H9 (cell line): ENCODE measurements at regions not wholly inside any gene's neighbourhood (a gene's known extent, or its start where the extent isn't known, plus 50 kb on each side); places are given as distances from the start of the nearest gene placed in this dataset.

Experiments
- DNase-seq: peaks from one replicate; pipeline ENCODE4 v3.0.0-alpha.2; 2017
- H2AFZ ChIP-seq: one replicate; pipeline ENCODE4 v1.6.1; 2013; ENCODE audit warnings: mild to moderate bottlenecking, low read length, control low read depth, moderate library complexity
- H2AK5ac ChIP-seq: 2 replicates; pipeline ENCODE4 v1.6.1; 2013; ENCODE audit warnings: low read length, control low read depth, mixed read lengths; ENCODE audit not compliant: insufficient read length
- H2BK120ac ChIP-seq: one replicate; pipeline ENCODE4 v1.6.1; 2013; ENCODE audit warnings: low read depth, mild to moderate bottlenecking, low read length, control low read depth, inconsistent platforms; ENCODE audit not compliant: poor library complexity, severe bottlenecking
- H2BK12ac ChIP-seq: 2 replicates; pipeline ENCODE4 v1.6.1; 2013; ENCODE audit warnings: low read length, control low read depth, mixed read lengths, low read depth; ENCODE audit not compliant: insufficient read length
- H2BK15ac ChIP-seq: 2 replicates; pipeline ENCODE4 v1.6.1; 2013; ENCODE audit warnings: low read depth, low read length, control low read depth
- H2BK20ac ChIP-seq: one replicate; pipeline ENCODE4 v1.6.1; 2013; ENCODE audit warnings: low read depth, mild to moderate bottlenecking, low read length, control low read depth, inconsistent platforms; ENCODE audit not compliant: poor library complexity, severe bottlenecking
- H2BK5ac ChIP-seq: 2 replicates; pipeline ENCODE4 v1.6.1; 2013; ENCODE audit warnings: low read length, control low read depth, mixed read lengths; ENCODE audit not compliant: insufficient read length
- H3K14ac ChIP-seq: 2 replicates; pipeline ENCODE4 v1.6.1; 2013; ENCODE audit warnings: low read length, control low read depth; ENCODE audit not compliant: insufficient read depth
- H3K18ac ChIP-seq: 2 replicates; pipeline ENCODE4 v1.6.1; 2013; ENCODE audit warnings: low read depth, mild to moderate bottlenecking, mixed read lengths, low read length, control low read depth; ENCODE audit not compliant: insufficient read length
- H3K23ac ChIP-seq: 2 replicates; pipeline ENCODE4 v1.6.1; 2013; ENCODE audit warnings: low read length, control low read depth, mixed read lengths, low read depth; ENCODE audit not compliant: insufficient read length
- H3K23me2 ChIP-seq: 2 replicates; pipeline ENCODE4 v1.6.1; 2013; ENCODE audit warnings: low read depth, mild to moderate bottlenecking, mixed read lengths, low read length, control low read depth; ENCODE audit not compliant: insufficient read length, poor library complexity, severe bottlenecking
- H3K27ac ChIP-seq: 2 replicates; pipeline ENCODE4 v1.5.1; 2013; ENCODE audit warnings: low read length, control low read depth, mixed read lengths, low read depth; ENCODE audit not compliant: insufficient read length
- H3K27me3 ChIP-seq: 2 replicates; pipeline ENCODE4 v1.6.1; 2013; ENCODE audit warnings: low read length, control low read depth, inconsistent platforms; ENCODE audit not compliant: insufficient read depth
- H3K4ac ChIP-seq: 2 replicates; pipeline ENCODE4 v1.6.1; 2013; ENCODE audit warnings: low read depth, mild to moderate bottlenecking, control low read depth, inconsistent platforms, low read length, moderate library complexity
- H3K4me1 ChIP-seq: 2 replicates; pipeline ENCODE4 v1.6.1; 2013; ENCODE audit warnings: low read length, control low read depth, inconsistent platforms; ENCODE audit not compliant: insufficient read depth
- H3K4me2 ChIP-seq: 2 replicates; pipeline ENCODE4 v1.6.1; 2013; ENCODE audit warnings: low read length, control low read depth, mixed read lengths; ENCODE audit not compliant: insufficient read length, insufficient read depth
- H3K56ac ChIP-seq: 2 replicates; pipeline ENCODE4 v1.6.1; 2013; ENCODE audit warnings: low read depth, mild to moderate bottlenecking, mixed read lengths, low read length, control low read depth; ENCODE audit not compliant: insufficient read length
- H3K79me1 ChIP-seq: 2 replicates; pipeline ENCODE4 v1.6.1; 2013; ENCODE audit warnings: low read depth, mild to moderate bottlenecking, moderate library complexity, low read length, control low read depth, inconsistent platforms; ENCODE audit not compliant: insufficient read depth, poor library complexity, severe bottlenecking
- H3K79me2 ChIP-seq: 2 replicates; pipeline ENCODE4 v1.6.1; 2013; ENCODE audit warnings: low read length, control low read depth, inconsistent platforms; ENCODE audit not compliant: insufficient read depth
- H3K9ac ChIP-seq: 2 replicates; pipeline ENCODE4 v1.6.1; 2013; ENCODE audit warnings: low read length, control low read depth, mixed read lengths; ENCODE audit not compliant: insufficient read length; ENCODE audit errors: extremely low read depth
- H3K9me3 ChIP-seq: one replicate; pipeline ENCODE4 v1.6.1; 2013; ENCODE audit warnings: low read depth, low read length, inconsistent platforms; ENCODE audit not compliant: control insufficient read depth
- H3T11ph ChIP-seq: one replicate; pipeline ENCODE4 v1.6.1; 2013; ENCODE audit warnings: mild to moderate bottlenecking, low read length, control low read depth, inconsistent platforms
- H4K20me1 ChIP-seq: one replicate; pipeline ENCODE4 v1.6.1; 2013; ENCODE audit not compliant: control insufficient read depth, insufficient read length, insufficient read depth
- H4K5ac ChIP-seq: 2 replicates; pipeline ENCODE4 v1.6.1; 2013; ENCODE audit warnings: low read depth, mild to moderate bottlenecking, mixed read lengths, low read length, control low read depth; ENCODE audit not compliant: insufficient read length
- H4K8ac ChIP-seq: replicated peaks from 2 replicates; pipeline ENCODE4 v1.6.1; 2013; ENCODE audit warnings: low read length, control low read depth, mixed read lengths, low read depth; ENCODE audit not compliant: insufficient read length
- H4K91ac ChIP-seq: 2 replicates; pipeline ENCODE4 v1.6.1; 2013; ENCODE audit warnings: low read depth, mild to moderate bottlenecking, moderate library complexity, mixed read lengths, low read length, control low read depth; ENCODE audit not compliant: insufficient read length
- H3K27ac Mint-ChIP-seq, 3 experiments: 2 replicates in 2 of 3; 3 replicates in 1 of 3; pipeline ENCODE4 v1.8.0; 2020 to 2021; ENCODE audit warnings: mixed read lengths in 3 of 3, mild to moderate bottlenecking in 1 of 3, moderate library complexity in 1 of 3
- H3K27me3 Mint-ChIP-seq: 2 replicates; pipeline ENCODE4 v1.8.0; 2021; ENCODE audit warnings: low read depth, mild to moderate bottlenecking, moderate library complexity, mixed read lengths
- H3K36me3 Mint-ChIP-seq, 3 experiments: 2 replicates in 2 of 3; 3 replicates in 1 of 3; pipeline ENCODE4 v1.8.0; 2020 to 2021; ENCODE audit warnings: low read depth in 3 of 3, mixed read lengths in 3 of 3; ENCODE audit not compliant: insufficient read depth in 1 of 3
- H3K4me1 Mint-ChIP-seq, 2 experiments: 2 replicates each; pipeline ENCODE4 v1.8.0; 2020; ENCODE audit warnings: mixed read lengths in 2 of 2
- H3K4me3 Mint-ChIP-seq, 2 experiments: 2 replicates in 1 of 2; 3 replicates in 1 of 2; pipeline ENCODE4 v1.8.0; 2020 to 2021; ENCODE audit warnings: mild to moderate bottlenecking in 2 of 2, mixed read lengths in 2 of 2, moderate library complexity in 1 of 2
- H3K9me3 Mint-ChIP-seq, 2 experiments: 2 replicates in 1 of 2; 3 replicates in 1 of 2; pipeline ENCODE4 v1.8.0; 2020; ENCODE audit warnings: mild to moderate bottlenecking in 2 of 2, mixed read lengths in 2 of 2, moderate library complexity in 1 of 2
- CTCF ChIP-seq: fragments of 200-600 bp; sonication (generic); conservative IDR thresholded peaks from 3 replicates; pipeline ENCODE4 v1.8.0; 2021; ENCODE audit warnings: antibody characterized with exemption, mild to moderate bottlenecking
- WGBS: extraction: QIAGEN DNeasy Blood & Tissue Kit; methylation state at CpG from one replicate; pipeline ENCODE4 v1.1.7; 2013; ENCODE audit warnings: missing lambda C conversion rate, low lambda C conversion rate, mixed read lengths; ENCODE audit not compliant: insufficient read length; ENCODE audit errors: extremely low coverage; 5-methylcytosine and 5-hydroxymethylcytosine counted together

DNA sequence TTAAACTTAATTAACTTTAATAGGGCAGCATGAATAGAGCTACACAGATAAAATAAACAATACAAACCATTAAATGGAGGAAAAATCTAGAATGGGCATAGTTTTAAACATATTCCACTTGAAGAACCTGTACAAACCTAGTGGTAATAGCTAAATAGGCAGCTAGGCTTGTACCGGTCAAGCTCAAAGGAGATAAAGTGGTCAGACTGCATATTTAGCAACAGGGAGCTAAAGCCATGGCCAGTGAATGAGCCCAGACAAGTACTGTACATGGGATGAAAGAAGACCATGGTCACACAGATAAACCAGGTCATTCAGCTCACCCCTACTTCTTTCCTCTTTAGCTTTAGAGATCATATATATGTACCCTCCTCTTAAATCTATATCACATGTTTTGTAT is 186.6 kb upstream of the KRR1 start:
- no peak overlapping the region for H3K14ac ChIP-seq
- H3K4me3 Mint-ChIP-seq: no peak overlapping the region
- H2BK120ac ChIP-seq: no peak overlapping the region
- no peaks in the 10 kb centered on the region for H4K20me1 ChIP-seq
- H4K5ac ChIP-seq: no peak overlapping the region
- no peaks in the 10 kb centered on the region; the same call in 1 of the 2 replicates for H3K27me3 ChIP-seq
- no peak overlapping the region for H3K9ac ChIP-seq
- H3K4me1 Mint-ChIP-seq: peaks cover 18 to 22% of the 10 kb centered on the region in 2 experiments
- no peak for DNase-seq
- H3K4me2 ChIP-seq: no peak overlapping the region
- TF ChIP-seq CTCF: no peak
- no peak overlapping the region for H2BK5ac ChIP-seq
- no peak overlapping the region for H4K91ac ChIP-seq
- H3K23me2 ChIP-seq: no peaks in the 10 kb centered on the region
- no peak overlapping the region for H3T11ph ChIP-seq
- H3K9me3 ChIP-seq: no peaks in the 10 kb centered on the region
- H3K27me3 Mint-ChIP-seq: no peaks in the 10 kb centered on the region; the same call in 1 of the 2 replicates
- no peak overlapping the region for H2BK15ac ChIP-seq
- no peak overlapping the region for H3K27ac ChIP-seq
- H3K9me3 Mint-ChIP-seq: no peaks in the 10 kb centered on the region
- H3K56ac ChIP-seq: no peak overlapping the region
- H3K18ac ChIP-seq: no peak overlapping the region
- H3K27ac Mint-ChIP-seq: no peak overlapping the region
- no CpG with 5 or more reads among the region's 1 CpG for whole genome bisulfite sequencing
- H2BK12ac ChIP-seq: no peak overlapping the region
- no peak overlapping the region for H3K23ac ChIP-seq
- no peak overlapping the region for H4K8ac ChIP-seq
- no peaks in the 10 kb centered on the region for H3K79me2 ChIP-seq
- peaks cover 7% of the 10 kb centered on the region; the same call in 1 of the 2 replicates for H3K4me1 ChIP-seq
- no peak overlapping the region for H2BK20ac ChIP-seq
- no peak overlapping the region for H2AFZ ChIP-seq
- H3K79me1 ChIP-seq: no peaks in the 10 kb centered on the region
- H3K4ac ChIP-seq: no peak overlapping the region
- no peaks in the 10 kb centered on the region for H3K36me3 Mint-ChIP-seq
- no peak overlapping the region for H2AK5ac ChIP-seq
